ENCODE measurements at regions not wholly inside any gene's neighbourhood (a gene's known extent, or its start where the extent isn't known, plus 50 kb on each side); places are given as distances from the start of the nearest gene placed in this dataset.
"Not testable (repeated sequence)": the region's sequence is repeated elsewhere in the genome, so short reads cannot be mapped to it uniquely, and the experiment has no call there.

DNA sequence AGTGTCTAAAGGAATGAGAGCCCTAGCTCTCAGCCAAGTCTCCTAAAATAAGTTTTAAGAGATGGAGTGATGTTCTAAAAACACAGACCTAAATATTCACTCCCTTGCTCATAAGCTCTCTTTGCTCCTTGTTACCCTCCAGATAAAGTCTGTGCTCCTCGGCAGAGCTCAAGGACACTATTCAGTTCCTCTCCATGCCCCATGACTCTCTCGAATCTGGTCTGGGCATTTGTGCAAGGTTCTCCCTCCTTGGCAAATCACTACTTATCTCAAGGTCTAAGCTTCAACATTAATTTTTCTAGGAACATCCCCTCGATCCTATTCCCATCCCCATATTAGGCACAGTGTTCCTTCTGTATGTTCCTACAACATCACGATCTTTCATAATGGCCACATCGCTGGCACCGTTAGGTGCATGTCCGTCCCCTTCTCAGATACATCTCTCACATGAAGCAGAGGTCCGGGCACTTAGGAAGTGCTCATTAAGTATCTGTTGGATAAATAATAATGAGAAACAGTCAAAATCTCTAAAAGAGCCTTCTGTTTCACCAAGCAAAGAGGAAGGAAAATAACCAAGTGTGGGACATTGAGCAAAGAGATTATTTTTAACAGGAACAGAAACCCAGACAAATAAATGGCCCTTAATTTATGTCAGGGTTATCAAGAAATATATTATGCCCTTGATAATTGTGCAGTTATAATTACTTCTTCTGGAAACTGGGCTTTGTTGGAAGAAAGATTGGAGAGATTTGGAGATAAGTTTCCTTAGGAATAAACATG lies 85.9 kb upstream of the HTR4 start:
- intact Hi-C loops (cut with DNase I), result loop anchor here (2.0 to 10.0 kb wide), 5 partner anchors 87 to 375 kb away; partner anchors contain the start of gene ADRB2
- no peak for DNase-seq (ENCODE audit: low spot score)

- no peak for DNase-seq (ENCODE audit: low spot score)
Observed at GRCh38 chr5:148740966-148741742, 85.3 kb upstream of the ADRB2 start.

DNA sequence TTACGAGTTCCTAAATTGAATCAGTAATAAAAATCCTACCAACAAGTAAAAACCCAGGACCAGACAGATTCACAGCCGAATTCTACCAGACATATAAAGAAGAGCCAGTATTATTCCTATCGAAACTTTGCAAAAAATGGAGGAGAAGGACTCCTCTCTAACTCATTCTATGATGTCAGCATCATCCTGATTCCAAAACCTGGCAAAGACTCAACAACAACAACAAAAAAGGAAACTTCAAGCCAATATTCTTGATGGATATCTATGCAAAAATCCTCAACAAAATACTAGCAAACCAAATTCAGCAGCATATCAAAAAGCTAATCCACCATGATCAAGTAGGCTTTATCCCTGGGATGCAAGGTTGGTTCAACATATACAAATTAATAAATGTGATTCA lies 84.6 kb upstream of the ADRB2 start:
- intact Hi-C loops (cut with DNase I), result loop anchor here (2.0 to 10.0 kb wide), 5 partner anchors 86 to 373 kb away; partner anchors contain the start of gene ADRB2
- not testable (repeated sequence) for DNase-seq (ENCODE audit: low spot score)

More at GRCh38 chr5:148740966-148741742, 85.3 kb upstream of the ADRB2 start:
- intact Hi-C loops (cut with DNase I), result loop anchor here (2.0 to 10.0 kb wide), 5 partner anchors 86 to 374 kb away; partner anchors contain the start of gene ADRB2

DNA sequence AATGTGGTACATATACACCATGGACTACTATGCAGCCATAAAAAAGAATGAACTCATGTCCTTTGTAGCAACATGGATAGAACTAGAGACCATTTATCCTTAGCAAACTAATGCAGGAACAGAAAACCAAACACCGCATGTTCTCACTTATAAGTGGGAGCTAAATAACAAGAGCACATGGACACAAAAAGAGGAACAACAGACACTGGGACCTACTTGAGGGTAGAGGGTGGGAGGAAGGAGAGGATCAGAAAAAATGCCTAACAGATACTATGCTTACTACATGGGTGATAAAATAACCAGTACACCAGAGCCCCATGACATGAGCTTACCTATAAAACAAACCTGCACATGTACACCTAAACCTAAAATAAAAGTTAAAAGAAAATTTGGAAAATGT lies 82.0 kb upstream of the ADRB2 start:
- DNase-seq (ENCODE audit: low spot score), result not testable (repeated sequence)
- intact Hi-C loops (cut with DNase I), result loop anchor here (5.0 to 10.0 kb wide), 3 partner anchors 83 to 213 kb away; partner anchors contain the start of gene ADRB2

GRCh38 chr5:148746826-148747535 lies 79.4 kb upstream of the ADRB2 start:
- intact Hi-C loops (cut with DNase I), result loop anchor here (5.0 to 10.0 kb wide), 2 partner anchors 55 to 128 kb away; no protein-coding TSS in a partner anchor
- DNase-seq (ENCODE audit: low spot score), result no peak

DNA sequence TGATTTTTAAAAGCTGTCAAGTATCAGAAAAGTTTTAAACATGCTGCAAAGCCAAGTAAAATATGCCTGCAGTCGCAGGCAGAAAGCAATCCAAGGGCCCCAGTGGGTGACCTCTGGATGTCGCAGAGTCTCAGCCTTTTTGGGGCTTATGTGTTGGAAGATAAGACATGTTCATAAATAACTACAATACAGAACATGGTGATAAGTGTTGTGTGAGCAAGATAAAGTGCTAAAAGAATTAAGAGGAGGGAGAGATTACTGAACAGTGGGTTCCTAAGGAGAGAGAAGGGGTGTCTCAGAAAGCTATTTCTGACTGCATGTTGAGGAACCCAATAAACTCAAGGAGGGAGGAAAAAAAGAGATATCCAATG lies 78.9 kb upstream of the ADRB2 start:
- DNase-seq (ENCODE audit: low spot score), result no peak
- intact Hi-C loops (cut with DNase I), result loop anchor here (5.0 to 10.0 kb wide), 2 partner anchors 55 to 127 kb away; no protein-coding TSS in a partner anchor

DNA sequence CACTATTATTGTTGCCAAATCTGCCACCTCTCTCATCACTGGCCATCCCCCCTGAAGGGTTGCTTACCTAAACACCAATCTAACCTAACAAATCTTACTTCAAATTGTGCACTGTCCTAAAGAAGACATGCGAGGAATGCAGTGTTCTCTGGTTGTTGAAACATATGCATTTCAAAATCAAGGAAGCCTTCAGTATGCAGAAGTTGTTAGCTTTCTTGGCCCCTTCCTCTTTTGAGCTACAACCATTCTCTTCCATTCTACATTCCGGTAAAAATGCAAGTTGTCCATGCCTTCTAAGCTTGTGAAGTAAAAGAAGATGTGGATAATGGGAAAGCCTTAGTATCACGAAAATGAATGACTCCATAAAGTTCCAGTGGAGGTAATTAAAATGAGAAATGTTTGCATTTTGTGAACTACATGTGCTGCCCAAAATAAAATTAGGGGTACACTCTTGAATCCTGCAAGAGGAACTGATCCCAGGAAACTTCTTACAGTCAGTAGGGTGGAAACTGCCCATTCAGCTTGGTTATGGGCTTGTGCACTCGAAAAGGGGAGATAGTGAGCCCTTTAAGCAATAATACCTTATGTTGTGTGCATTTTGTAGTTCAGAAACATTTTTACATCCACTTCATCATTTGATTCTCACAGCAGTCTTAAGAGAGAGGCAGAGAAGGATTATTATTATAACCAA lies 77.6 kb upstream of the ADRB2 start:
- DNase-seq (ENCODE audit: low spot score), result no peak
- intact Hi-C loops (cut with DNase I), result loop anchor here (5.0 to 10.0 kb wide), 2 partner anchors 53 to 126 kb away; no protein-coding TSS in a partner anchor

DNA sequence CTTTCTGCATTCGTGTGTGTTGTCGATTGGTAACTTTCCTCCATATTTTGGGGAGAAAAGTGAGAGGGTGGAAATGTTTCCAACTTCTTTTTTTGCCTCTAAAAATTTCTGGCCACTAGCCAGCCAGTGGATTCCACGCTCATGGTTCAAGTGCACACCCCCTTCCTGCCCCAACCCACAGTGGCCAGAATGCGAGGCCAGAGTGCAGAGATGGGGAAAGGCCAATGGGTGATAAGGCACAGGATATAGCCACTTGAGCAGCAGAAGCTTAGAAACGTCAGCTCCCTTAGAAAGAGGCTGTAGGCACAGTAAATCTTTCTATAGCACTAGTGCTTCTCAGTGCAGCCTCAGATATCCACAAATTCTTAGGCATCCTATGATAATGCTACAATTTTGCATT lies 75.8 kb upstream of the ADRB2 start:
- intact Hi-C loops (cut with DNase I), result no loop called here
- DNase-seq (ENCODE audit: low spot score), result no peak

DNA sequence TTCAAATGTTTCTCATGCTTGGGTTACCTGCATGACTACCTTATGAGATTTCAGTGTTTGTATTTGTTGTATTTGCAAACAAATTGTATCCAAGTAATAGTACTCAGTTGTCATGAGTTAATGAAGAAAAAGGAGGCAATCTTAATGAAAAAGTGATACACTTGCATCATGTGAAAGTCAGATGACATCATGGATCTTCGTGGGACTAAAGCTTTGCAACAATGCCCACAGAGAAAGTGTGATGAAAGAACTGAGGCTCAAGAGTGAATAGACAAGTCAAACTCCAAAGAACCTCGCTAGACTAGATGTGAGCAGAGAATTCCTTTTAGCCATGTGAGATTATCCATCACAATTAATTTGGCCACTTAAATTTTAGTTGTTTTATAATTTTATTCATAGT lies 75.4 kb upstream of the ADRB2 start:
- intact Hi-C loops (cut with DNase I), result no loop called here
- no peak for DNase-seq (ENCODE audit: low spot score)

- DNase-seq (ENCODE audit: low spot score); intact Hi-C loops (cut with DNase I): not testable (repeated sequence)
Observed at GRCh38 chr5:148752375-148752774, 74.0 kb upstream of the ADRB2 start.

GRCh38 chr5:148759101-148759500 lies 67.3 kb upstream of the ADRB2 start:
- intact Hi-C loops (cut with DNase I), result no loop called here
- DNase-seq (ENCODE audit: low spot score), result no peak

DNA sequence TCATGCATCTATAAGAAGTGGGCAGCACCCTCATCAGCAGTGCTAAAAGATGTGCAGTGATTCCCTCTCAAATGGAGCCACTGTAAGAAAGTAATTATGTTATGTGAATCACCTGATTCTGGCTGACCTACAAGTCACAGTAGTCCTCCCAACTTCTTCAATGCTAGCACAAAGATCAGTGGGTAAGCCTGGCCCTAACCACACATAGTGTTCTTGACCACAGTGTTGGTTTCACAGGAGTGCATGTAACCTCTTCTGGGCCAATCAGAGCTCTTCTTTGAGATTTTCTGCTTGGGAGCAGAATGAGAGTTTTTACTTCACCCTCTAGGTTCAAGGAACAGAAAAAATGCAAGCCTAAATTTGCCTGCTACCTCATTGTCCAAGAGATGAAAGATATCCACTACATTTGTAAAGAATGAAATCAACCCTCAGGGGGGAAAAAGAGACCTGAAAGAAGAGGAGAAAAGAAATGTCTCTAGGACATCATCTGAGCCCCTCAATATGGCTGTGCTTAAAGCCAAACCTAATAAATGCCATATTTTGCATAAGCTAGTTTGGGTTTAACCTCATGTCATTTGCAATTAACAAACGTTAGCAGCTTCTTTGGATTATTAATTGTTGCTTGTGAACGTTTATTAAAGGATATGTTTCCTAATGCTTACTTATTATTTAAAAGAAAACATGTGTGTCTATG lies 65.3 kb upstream of the ADRB2 start:
- intact Hi-C loops (cut with DNase I), result no loop called here
- DNase-seq (ENCODE audit: low spot score), result no peak

DNA sequence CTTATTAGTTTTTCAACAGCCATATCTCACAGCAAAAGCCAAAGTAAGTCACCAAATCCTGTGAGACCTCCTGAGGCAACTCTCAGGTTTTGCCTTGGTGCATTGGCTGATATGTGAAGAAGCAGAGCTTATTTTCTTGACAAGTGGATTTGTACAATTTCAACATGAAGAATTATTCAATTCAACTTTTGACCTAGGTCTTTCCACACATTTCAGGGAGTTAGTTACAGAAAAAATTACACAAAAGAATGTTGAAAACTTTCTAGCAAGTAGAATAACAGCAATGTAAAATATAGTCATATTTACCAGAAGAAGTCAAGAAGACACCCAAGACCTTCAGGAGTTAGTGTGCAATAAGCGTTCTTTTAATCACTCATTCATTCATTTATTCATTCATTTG lies 62.4 kb upstream of the ADRB2 start:
- intact Hi-C loops (cut with DNase I), result no loop called here
- DNase-seq (ENCODE audit: low spot score), result no peak

DNA sequence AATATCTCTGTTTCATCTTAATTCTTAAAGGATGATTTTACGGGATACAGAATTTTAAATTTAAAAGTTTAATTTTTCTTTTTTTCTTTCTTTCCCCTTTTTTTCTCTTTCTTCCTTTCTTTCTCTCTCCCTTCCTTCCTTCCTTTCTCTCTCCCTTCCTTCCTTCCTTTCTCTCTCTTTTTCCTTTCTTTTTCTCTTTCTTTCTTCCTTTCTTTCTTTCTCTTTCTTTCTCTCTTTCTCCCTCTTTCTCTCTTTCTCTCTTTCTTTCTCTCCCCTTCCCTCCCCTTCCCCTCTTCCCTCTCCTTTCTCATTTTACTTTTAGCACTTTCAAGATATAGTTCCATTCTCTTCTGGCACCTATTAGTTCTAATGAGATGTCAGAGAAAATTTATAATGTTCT lies 61.4 kb upstream of the ADRB2 start:
- intact Hi-C loops (cut with DNase I), result no loop called here
- no peak for DNase-seq (ENCODE audit: low spot score)

DNA sequence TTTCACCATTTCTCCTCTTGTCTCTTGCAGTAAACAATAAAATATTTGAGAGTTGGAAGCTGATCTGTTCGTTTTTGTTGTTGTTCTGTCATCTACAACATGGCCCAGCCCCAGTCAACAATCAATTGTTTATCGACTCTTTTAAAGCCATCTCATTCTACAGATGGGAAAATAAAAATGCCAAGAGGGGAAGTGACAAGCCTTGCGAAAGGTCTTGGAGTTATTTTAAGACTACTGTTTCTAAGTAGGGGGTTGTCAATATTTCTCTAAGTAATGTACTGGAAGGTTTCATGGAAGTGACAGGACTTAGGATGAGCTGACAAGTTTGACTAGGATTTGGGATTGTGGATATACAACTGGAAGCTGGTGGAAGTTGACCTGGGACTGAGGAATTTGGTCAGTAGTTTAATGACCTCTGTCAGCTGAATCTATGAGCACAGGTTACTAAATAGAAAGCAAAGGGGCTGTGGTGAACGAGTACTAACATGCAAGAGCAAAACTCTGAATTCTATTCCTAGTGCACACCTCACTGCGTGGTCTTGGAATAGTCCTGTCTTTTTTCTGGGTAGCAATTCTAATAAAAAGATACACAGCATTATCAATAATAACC lies 57.5 kb upstream of the ADRB2 start:
- no peak for DNase-seq (ENCODE audit: low spot score)
- intact Hi-C loops (cut with DNase I), result no loop called here

DNA sequence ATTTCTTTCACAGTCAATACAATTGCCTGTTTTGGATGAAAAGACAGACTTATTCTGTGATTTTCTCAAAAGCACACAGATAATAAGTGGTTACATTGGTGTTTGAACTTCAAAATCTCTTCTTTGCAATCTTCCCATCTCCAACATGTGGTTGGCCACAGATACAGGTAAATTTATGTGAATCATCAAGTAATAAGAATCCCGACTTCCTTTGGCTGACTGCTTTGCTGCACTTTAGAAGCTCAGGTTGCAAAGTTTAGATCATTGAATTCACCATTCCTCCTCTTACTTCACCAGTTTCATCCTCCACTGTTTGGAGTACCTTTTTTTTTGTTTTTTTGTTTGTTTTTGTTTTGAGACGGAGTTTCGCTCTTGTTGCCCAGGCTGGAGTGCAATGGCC lies 56.5 kb upstream of the ADRB2 start:
- intact Hi-C loops (cut with DNase I), result no loop called here
- no peak for DNase-seq (ENCODE audit: low spot score)

DNA sequence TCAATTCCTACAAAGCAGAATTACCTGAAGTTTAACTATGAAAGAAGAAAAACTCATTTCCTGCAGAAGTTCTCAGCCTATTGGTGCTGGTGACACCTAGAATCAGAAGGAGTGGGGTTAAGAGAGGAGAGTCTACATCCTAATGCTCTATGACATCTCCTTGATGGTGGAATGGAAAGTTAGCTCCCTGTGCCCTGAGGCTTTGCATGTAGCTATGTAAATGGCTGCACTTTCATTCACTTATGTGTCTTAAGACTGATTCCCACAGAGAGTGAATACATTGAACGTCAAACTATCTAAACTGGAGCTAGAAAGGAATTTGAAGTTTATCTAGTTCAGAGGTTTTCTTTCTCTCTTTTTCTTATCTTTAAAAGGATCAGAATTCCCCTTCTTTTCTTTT lies 52.1 kb upstream of the ADRB2 start:
- intact Hi-C loops (cut with DNase I), result no loop called here
- no peak for DNase-seq (ENCODE audit: low spot score)

DNA sequence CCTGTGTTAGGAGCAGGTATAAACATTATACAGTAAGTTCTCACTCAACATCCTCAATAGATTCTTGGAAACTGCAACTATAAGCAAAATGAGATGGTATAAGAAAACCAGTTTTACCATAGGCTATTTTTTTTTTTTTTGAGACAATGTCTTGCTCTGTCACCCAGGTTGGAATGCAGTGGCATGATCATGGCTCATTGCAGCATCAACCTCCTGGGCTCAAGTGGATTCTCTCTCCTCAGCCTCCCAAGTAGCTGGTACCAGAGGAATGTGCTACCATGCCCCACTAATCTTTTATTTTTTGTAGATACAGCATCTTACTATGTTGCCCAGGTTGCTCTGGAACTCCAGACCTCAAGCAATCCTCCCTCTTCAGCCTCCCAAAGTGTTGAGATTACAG lies 50.1 kb upstream of the ADRB2 start:
- intact Hi-C loops (cut with DNase I), result no loop called here
- no peak for DNase-seq (ENCODE audit: low spot score)

Measured in cardiac septum (tissue), 1 donor.